ENCODE measurements at regions not wholly inside any gene's neighbourhood (a gene's known extent, or its start where the extent isn't known, plus 50 kb on each side); places are given as distances from the start of the nearest gene placed in this dataset.

- no peaks in the 10 kb centered on the region; a peak in 1 of 4 replicates for H3K9me3 ChIP-seq (ENCODE audit: insufficient read depth in 2 of 2, low read depth in 1 of 2, low read length in 1 of 2)
- no peaks in the 10 kb centered on the region for H4K20me1 ChIP-seq (replicated peaks in 1 of 2; ENCODE audit: control insufficient read depth in 1 of 2, insufficient read depth in 2 of 2, low read length in 2 of 2)
- FAIRE-seq (no peak), DNase-seq (ENCODE audit: low read depth in 1 of 2, low spot score in 2 of 2) (no peak)
- no peaks in the 10 kb centered on the region for H3K79me2 ChIP-seq (ENCODE audit: control insufficient read depth in 1 of 2, insufficient read depth in 2 of 2, low read length in 2 of 2)
- H2BK20ac ChIP-seq (ENCODE audit: low read length): no peak overlapping the region
- H3K27ac ChIP-seq (ENCODE audit: low read depth, low read length): no peak overlapping the region
- no peak overlapping the region for H2BK120ac ChIP-seq (replicated peaks; ENCODE audit: low read depth, low read length)
- H3K9ac ChIP-seq (replicated peaks in 1 of 4; ENCODE audit: extremely low read depth in 1 of 4, low read depth in 3 of 4, low read length in 3 of 4): no peak overlapping the region
- H3K23me2 ChIP-seq (ENCODE audit: low read depth, low read length): no peaks in the 10 kb centered on the region
- CTCF ChIA-PET (ENCODE audit: partially characterized antibody): interaction anchor here (0.6 kb wide), 1 partner anchor 142 kb away, joined by 3 read pairs; no protein-coding TSS in a partner anchor
- no peak overlapping the region for H3K18ac ChIP-seq (ENCODE audit: extremely low read depth, low read length)
- no peak overlapping the region for H3K14ac ChIP-seq (ENCODE audit: insufficient read length)
- 76% methylated on average over 3 of the region's 3 CpGs; no CpG with 5 or more reads in 1 of the 2 experiments for WGBS, 2 experiments (ENCODE audit: extremely low coverage in 1 of 2, insufficient coverage in 1 of 2, insufficient read length in 1 of 2, insufficient replicate concordance in 2 of 2, low coverage in 1 of 2, low lambda C conversion rate in 2 of 2, missing lambda C conversion rate in 1 of 2)
- no peak overlapping the region for H2BK12ac ChIP-seq (ENCODE audit: low read depth, low read length)
- H4K8ac ChIP-seq (ENCODE audit: extremely low read depth, insufficient read depth, low read length): no peak overlapping the region
- no peak overlapping the region for H4K91ac ChIP-seq (replicated peaks; ENCODE audit: insufficient read length, low read length)
- H2BK5ac ChIP-seq (ENCODE audit: low read depth, low read length): no peak overlapping the region
- no peak overlapping the region for H4K5ac ChIP-seq (ENCODE audit: insufficient read length, low read depth, low read length)
- no peaks in the 10 kb centered on the region for H3K36me3 ChIP-seq (ENCODE audit: control insufficient read depth in 2 of 4, insufficient read depth in 4 of 4, low read length in 3 of 4)
- POLR2A ChIA-PET (ENCODE audit: partially characterized antibody): no interaction called here
- H3K4me1 ChIP-seq (replicated peaks in 1 of 4; ENCODE audit: control insufficient read depth in 3 of 4, insufficient read depth in 4 of 4, low read length in 3 of 4): no peaks in the 10 kb centered on the region
- H3K4me2 ChIP-seq (ENCODE audit: insufficient read depth in 1 of 2, low read depth in 2 of 2, low read length in 2 of 2): no peak overlapping the region
- no peak overlapping the region for H3K4me3 ChIP-seq (ENCODE audit: extremely low read depth in 1 of 4, insufficient read depth in 2 of 4, low read depth in 3 of 4, low read length in 4 of 4)
- H2BK15ac ChIP-seq (ENCODE audit: low read length): no peak overlapping the region
- H2AK5ac ChIP-seq (ENCODE audit: low read depth, low read length): no peak overlapping the region
- no peak overlapping the region for H3K56ac ChIP-seq (replicated peaks; ENCODE audit: insufficient read length, low read depth, low read length)
- no peak overlapping the region for H3K4ac ChIP-seq (replicated peaks; ENCODE audit: insufficient read length, low read depth, low read length)
- H3K27me3 ChIP-seq (replicated peaks in 1 of 4; ENCODE audit: control insufficient read depth in 3 of 4, extremely low read depth in 1 of 4, insufficient read depth in 3 of 4, low read length in 3 of 4): no peaks in the 10 kb centered on the region
- H2AFZ ChIP-seq (ENCODE audit: low read length): no peak overlapping the region
- no peaks in the 10 kb centered on the region for H3K79me1 ChIP-seq (ENCODE audit: low read depth, low read length)
- no peak overlapping the region for H3K23ac ChIP-seq (ENCODE audit: insufficient read length)
- TF ChIP-seq POU5F1 (IDR thresholded peaks at IDR 0.05; ENCODE audit: low read depth, low read length) (no peak), PHF8 (conservative IDR thresholded peaks at IDR 0.05; ENCODE audit: low read depth, low read length) (no peak), BACH1 (IDR thresholded peaks at IDR 0.05; ENCODE audit: low read length) (no peak), CREB1 (IDR thresholded peaks at IDR 0.05) (no peak), TEAD4 (IDR thresholded peaks at IDR 0.05; ENCODE audit: low read depth, low read length) (no peak), E2F6 (IDR thresholded peaks at IDR 0.05) (no peak), SP2 (IDR thresholded peaks at IDR 0.05; ENCODE audit: low read length) (no peak), CHD2 (IDR thresholded peaks at IDR 0.05; ENCODE audit: low read length) (no peak), JUND (IDR thresholded peaks at IDR 0.05; ENCODE audit: low read length) (no peak), NRF1 (IDR thresholded peaks at IDR 0.05; ENCODE audit: low read depth, low read length) (no peak), EZH2 (IDR thresholded peaks at IDR 0.05; ENCODE audit: low read depth, low read length, severe bottlenecking) (no peak), BRCA1 (IDR thresholded peaks at IDR 0.05; ENCODE audit: low read depth, low read length) (no peak)
- TF ChIP-seq, protein P1, sequence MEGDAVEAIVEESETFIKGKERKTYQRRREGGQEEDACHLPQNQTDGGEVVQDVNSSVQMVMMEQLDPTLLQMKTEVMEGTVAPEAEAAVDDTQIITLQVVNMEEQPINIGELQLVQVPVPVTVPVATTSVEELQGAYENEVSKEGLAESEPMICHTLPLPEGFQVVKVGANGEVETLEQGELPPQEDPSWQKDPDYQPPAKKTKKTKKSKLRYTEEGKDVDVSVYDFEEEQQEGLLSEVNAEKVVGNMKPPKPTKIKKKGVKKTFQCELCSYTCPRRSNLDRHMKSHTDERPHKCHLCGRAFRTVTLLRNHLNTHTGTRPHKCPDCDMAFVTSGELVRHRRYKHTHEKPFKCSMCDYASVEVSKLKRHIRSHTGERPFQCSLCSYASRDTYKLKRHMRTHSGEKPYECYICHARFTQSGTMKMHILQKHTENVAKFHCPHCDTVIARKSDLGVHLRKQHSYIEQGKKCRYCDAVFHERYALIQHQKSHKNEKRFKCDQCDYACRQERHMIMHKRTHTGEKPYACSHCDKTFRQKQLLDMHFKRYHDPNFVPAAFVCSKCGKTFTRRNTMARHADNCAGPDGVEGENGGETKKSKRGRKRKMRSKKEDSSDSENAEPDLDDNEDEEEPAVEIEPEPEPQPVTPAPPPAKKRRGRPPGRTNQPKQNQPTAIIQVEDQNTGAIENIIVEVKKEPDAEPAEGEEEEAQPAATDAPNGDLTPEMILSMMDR (IDR thresholded peaks at IDR 0.05; ENCODE audit: control extremely low read depth in 1 of 3, insufficient read depth in 1 of 3, low read depth in 1 of 3, low read length in 3 of 3): no peak
Measured at GRCh38 chr9:80435591-80435990, 863.8 kb downstream of the TLE4 start.
